ENCODE measurements at regions not wholly inside any gene's neighbourhood (a gene's known extent, or its start where the extent isn't known, plus 50 kb on each side); places are given as distances from the start of the nearest gene placed in this dataset.
A peak's percentile ranks its signal among the peaks of the same experiment; 100 is the strongest.
"Not testable (repeated sequence)": the region's sequence is repeated elsewhere in the genome, so short reads cannot be mapped to it uniquely, and the experiment has no call there.

DNA sequence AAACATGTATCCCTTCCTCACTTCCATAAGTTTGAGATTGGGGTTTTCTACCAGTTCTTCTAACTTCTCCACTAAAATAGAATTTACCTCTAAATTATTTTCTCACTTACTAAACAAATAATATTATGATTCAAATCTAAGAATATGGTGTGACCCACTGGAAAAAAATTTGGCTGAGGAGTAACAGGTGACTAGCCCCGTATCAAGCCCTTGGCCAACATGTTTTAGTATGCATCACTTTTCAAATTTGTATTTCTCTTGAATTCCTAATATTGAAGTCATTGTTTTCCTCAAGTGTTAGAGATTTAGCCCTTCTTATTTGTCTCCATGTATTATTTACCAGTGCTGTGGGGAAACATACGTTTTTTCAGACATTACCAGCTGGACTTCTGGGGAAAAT, 759.4 kb downstream of the NSUN3 start:
- DNase-seq (ENCODE audit: insufficient read length, low spot score) = no peak
- no peak for FAIRE-seq

DNA sequence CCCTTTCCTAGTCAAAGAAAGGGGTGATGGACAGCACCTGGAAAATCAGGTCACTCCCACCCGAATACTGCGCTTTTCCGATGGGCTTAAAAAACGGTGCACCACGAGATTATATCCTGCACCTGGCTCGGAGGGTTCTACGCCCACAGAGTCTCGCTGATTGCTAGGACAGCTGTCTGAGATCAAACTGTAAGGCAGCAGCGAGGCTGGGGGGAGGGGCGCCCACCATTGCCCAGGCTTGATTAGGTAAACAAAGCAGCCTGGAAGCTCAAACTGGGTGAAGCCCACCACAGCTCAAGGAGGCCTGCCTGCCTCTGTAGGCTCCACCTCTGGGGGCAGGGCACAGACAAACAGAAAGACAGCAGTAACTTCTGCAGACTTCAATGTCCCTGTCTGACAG, 783.4 kb downstream of the NSUN3 start:
- FAIRE-seq; DNase-seq (ENCODE audit: insufficient read length, low spot score): not testable (repeated sequence)

More for the DNA sequence above, 759.4 kb downstream of the NSUN3 start:
- TF ChIP-seq, protein P1, sequence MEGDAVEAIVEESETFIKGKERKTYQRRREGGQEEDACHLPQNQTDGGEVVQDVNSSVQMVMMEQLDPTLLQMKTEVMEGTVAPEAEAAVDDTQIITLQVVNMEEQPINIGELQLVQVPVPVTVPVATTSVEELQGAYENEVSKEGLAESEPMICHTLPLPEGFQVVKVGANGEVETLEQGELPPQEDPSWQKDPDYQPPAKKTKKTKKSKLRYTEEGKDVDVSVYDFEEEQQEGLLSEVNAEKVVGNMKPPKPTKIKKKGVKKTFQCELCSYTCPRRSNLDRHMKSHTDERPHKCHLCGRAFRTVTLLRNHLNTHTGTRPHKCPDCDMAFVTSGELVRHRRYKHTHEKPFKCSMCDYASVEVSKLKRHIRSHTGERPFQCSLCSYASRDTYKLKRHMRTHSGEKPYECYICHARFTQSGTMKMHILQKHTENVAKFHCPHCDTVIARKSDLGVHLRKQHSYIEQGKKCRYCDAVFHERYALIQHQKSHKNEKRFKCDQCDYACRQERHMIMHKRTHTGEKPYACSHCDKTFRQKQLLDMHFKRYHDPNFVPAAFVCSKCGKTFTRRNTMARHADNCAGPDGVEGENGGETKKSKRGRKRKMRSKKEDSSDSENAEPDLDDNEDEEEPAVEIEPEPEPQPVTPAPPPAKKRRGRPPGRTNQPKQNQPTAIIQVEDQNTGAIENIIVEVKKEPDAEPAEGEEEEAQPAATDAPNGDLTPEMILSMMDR (IDR thresholded peaks at IDR 0.05; ENCODE audit: insufficient read depth, missing control alignments) = no peak

DNA sequence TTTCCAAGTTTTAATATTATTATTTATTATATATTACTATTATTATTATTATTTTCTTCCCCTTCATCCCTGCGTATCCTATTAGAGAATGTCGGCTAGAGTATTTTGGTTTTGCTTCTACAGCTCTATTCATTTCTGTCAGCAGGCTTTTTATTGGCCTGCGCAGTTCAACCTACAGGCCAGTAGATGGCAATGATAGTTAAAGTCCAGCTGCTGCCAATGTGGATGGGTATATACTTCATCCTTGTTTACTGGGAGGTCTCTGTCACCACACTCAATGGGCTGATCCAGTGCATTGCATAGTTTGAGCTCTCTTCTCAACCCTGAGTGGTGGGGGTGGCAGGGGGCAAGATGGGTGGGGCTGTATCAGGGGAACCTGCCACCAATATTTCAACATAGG, 799.8 kb downstream of the NSUN3 start:
- DNase-seq (ENCODE audit: insufficient read length, low spot score) = no peak
- TF ChIP-seq, protein P1 (IDR thresholded peaks at IDR 0.05; ENCODE audit: insufficient read depth, missing control alignments) = peak; percentile 58
- no peak for FAIRE-seq

DNA sequence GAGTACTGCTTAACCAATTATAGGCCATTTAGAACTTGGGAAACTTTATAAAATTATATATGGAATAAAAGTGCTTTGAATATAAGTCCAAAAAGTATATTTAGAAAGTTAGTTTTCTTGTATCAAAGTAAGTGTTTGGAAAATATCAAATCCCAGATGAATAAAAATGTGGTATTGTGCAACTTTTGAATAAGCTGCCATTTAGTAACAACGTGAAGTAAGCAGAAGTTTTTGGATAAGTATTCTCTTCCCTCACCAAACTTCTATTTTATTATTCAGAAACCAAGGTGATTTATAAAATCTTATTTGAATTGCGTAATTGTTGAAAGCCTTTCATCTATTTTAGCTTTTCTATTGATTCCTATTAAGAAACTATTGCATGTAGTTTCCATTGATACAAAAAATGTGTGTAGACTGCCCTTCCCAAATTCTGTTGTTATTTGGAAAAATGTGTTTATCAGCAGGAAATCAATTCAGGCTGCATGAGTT, 806.2 kb downstream of the NSUN3 start:
- FAIRE-seq (no peak), DNase-seq (ENCODE audit: insufficient read length, low spot score) (no peak)
- TF ChIP-seq, protein P1 (IDR thresholded peaks at IDR 0.05; ENCODE audit: insufficient read depth, missing control alignments) = no peak

DNA sequence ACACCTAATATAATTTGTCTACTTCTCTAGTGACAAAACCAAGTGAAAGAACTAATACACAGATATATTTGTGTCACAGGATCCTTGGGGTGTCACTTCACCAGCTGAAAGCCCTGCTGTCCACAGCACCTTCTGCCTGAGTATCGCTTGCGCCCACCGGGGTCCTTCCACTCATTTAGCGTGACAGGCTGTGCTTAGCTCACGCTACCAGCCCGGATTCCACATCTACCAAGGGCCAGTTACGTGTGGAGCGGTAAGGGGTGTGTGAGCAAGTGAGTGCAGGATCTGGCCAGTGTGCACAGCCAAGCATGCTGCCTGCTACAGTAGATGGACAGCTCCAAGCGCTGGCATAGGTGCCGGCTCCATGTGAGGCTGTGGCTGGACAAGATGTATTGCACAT, 810.9 kb downstream of the NSUN3 start:
- no peak for FAIRE-seq
- no peak for DNase-seq (ENCODE audit: insufficient read length, low spot score)
- TF ChIP-seq, protein P1 (IDR thresholded peaks at IDR 0.05; ENCODE audit: insufficient read depth, missing control alignments) = no peak

DNA sequence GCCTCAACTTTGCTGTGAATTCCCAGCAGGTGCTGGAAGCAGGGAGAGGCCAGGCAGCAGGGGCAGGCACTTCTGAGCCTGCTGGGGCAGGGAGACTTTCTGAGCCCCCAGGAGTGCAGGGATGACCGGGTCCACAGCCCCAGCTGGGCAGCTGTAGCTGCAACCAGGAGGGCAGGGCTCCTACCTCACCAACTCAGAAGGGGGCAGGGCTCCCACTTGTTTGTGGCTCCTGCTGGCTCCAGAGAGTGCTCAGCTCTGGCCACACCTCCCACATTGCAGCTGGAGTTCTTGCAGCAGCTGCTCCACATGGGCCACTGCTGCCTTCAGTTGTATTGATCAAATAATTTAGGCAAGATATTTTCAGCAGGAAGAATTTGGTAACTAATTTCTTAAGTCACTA, 812.3 kb downstream of the NSUN3 start:
- FAIRE-seq (no peak), DNase-seq (ENCODE audit: insufficient read length, low spot score) (no peak)
- TF ChIP-seq, protein P1 (IDR thresholded peaks at IDR 0.05; ENCODE audit: insufficient read depth, missing control alignments) = no peak

DNA sequence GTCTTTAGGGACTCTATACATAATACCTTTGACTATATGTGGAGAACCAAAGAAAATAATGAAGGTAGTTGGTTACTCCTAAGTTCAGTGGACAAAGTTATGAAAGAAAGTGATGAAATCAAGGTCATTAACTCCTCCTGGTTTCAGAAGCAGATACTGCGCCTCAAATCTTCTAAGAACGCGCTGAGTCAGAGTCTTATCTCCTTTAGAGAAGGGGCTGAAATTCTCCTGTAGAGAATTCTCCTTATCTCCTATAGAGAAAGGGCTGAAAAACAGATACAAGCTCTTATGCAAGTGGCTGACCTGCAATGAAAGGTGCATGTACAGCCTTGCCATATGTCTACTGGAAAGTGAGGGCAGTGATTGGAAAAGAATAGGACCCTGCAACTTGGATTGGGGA, 824.2 kb downstream of the NSUN3 start:
- FAIRE-seq (no peak), DNase-seq (ENCODE audit: insufficient read length, low spot score) (no peak)
- TF ChIP-seq, protein P1 (IDR thresholded peaks at IDR 0.05; ENCODE audit: insufficient read depth, missing control alignments) = no peak

DNA sequence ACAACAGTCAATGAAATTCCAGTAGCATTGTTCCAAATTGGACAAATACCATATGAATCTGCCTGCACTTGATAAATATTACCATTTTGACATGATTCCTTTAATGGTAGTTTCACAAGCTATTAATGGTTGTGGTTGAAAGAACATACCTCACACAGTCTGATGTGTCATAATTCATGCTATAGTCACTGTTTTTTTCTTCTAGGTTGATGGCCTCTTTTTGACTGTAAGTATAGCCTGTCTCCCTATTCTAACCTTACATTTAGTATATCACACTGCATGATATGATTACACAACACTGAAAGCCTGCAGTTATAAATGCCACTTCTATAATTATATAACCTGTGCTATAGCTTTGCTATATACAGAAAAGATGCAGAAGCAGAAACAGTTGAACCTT, 834.1 kb downstream of the NSUN3 start:
- TF ChIP-seq, protein P1 (IDR thresholded peaks at IDR 0.05; ENCODE audit: insufficient read depth, missing control alignments) = no peak
- DNase-seq (ENCODE audit: insufficient read length, low spot score) (no peak), FAIRE-seq (no peak)
